ENCODE measurements at regions not wholly inside any gene's neighbourhood (a gene's known extent, or its start where the extent isn't known, plus 50 kb on each side); places are given as distances from the start of the nearest gene placed in this dataset.

DNA sequence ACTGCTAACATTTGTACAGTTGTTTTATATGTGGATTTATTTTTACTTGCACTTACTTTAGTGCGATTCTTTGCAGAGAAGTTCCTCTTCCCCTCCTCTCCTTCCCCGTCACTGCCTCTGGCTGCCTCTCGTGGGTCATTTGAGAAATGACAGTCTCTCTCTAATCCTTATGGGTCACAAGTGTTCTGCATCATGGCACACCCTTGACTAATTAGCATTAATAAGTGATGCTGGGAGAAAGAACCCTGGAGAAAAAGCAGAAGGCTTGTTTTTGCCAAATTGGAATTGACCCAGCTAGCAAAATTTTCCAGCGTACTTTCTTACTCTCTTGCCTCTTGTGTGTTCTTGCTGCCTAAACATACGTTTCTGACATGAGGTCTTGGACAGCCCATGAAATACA is 301.2 kb downstream of the DUSP10 start:
- peak overlapping the region; percentile 31 for H3K4me3 ChIP-seq
- H2AFZ ChIP-seq = peak overlapping the region; percentile 41; the same call in 1 of the 2 replicates
- H3K27ac ChIP-seq = peak overlapping the region; percentile 94
- peaks cover 39% of the 10 kb centered on the region for H3K4me1 ChIP-seq (ENCODE audit: insufficient read depth)
- WGBS, 2 experiments (ENCODE audit: low coverage in 1 of 2, low lambda C conversion rate in 2 of 2, missing lambda C conversion rate in 2 of 2) = 16 to 17% methylated on average over 5 of the region's 5 CpGs
- peak overlapping the region; percentile 52 for H3K4me2 ChIP-seq (ENCODE audit: unreplicated experiment)
- TF ChIP-seq EZH2phosphoT487 (IDR thresholded peaks at IDR 0.05; ENCODE audit: insufficient read depth, low read depth) = no peak
- H4K20me1 ChIP-seq (ENCODE audit: insufficient read depth) = no peaks in the 10 kb centered on the region
- in situ Hi-C loops (cut with MboI) = no loop called here
- no peaks in the 10 kb centered on the region for H3K79me2 ChIP-seq (ENCODE audit: insufficient read depth)
- peak; percentile 56 for DNase-seq
- H3K9me2 ChIP-seq (ENCODE audit: insufficient read depth) = no peaks in the 10 kb centered on the region
- no peaks in the 10 kb centered on the region for H3K9me3 ChIP-seq (ENCODE audit: low read depth)
- H3K27me3 ChIP-seq (replicated peaks; ENCODE audit: insufficient read depth) = no peaks in the 10 kb centered on the region
- H3F3A ChIP-seq (ENCODE audit: insufficient read depth) = peaks cover 37% of the 10 kb centered on the region
- no peaks in the 10 kb centered on the region for H3K36me3 ChIP-seq (ENCODE audit: low read depth)
- H3K9ac ChIP-seq = peak overlapping the region; percentile 77

DNA sequence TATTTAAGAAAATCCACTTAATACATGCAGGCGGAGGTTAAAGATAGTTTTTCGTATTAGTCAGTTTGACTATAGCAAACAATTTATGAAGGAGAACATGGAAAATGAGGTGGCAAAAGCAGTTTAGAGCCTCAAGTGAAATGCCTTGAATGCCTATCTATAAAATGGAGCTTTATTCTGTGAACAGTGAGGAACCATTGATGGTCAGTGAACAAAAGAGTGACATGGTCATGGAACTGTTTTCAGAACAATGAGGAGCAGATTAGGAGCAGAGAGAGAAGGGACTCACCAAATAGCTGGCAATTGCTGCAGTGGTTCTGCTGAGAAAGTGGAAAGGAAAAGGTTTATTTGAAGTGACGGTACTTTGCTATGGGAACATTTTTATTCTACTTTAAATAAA is 299.8 kb downstream of the DUSP10 start:
- no peak overlapping the region for H3K27ac ChIP-seq
- in situ Hi-C loops (cut with MboI) = no loop called here

DNA sequence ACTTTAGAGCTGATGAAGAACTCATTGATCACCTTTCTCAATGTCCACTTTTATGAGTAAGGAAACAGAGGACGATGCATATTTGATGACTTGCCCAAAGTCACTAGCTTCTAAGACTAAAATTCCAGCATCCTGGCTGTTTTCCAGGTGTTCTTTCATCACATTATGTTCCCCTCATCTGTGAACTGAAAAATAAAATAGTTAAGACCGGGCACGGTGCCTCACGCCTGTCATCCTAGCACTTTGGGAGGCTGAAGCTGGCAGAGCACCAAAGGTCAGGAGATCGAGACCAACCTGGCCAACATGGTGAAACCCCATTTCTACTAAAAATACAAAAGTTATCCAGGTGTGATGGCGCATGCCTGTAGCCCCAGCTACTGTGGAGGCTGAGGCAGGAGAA is 297.5 kb downstream of the DUSP10 start:
- in situ Hi-C loops (cut with MboI) = no loop called here
- Histone ChIP-seq H3K9me3 (ENCODE audit: low read depth) (no peaks in the 10 kb centered on the region), H4K20me1 (ENCODE audit: insufficient read depth) (no peaks in the 10 kb centered on the region), H3K27ac (no peak overlapping the region), H3K4me3 (no peak overlapping the region), H3K9ac (no peak overlapping the region), H3K9me2 (ENCODE audit: insufficient read depth) (no peaks in the 10 kb centered on the region), H3K79me2 (ENCODE audit: insufficient read depth) (no peaks in the 10 kb centered on the region), H3K4me2 (ENCODE audit: unreplicated experiment) (no peak overlapping the region), H3K4me1 (ENCODE audit: insufficient read depth) (peaks cover 23% of the 10 kb centered on the region), H3K27me3 (replicated peaks; ENCODE audit: insufficient read depth) (no peaks in the 10 kb centered on the region), H3F3A (ENCODE audit: insufficient read depth) (peaks cover 36% of the 10 kb centered on the region), H2AFZ (no peak overlapping the region), H3K36me3 (ENCODE audit: low read depth) (no peaks in the 10 kb centered on the region)
- no peak for DNase-seq
- TF ChIP-seq EZH2 (IDR thresholded peaks at IDR 0.05; ENCODE audit: insufficient read depth, poor library complexity, severe bottlenecking) = no peak
- TF ChIP-seq EZH2phosphoT487 (IDR thresholded peaks at IDR 0.05; ENCODE audit: insufficient read depth, low read depth) = no peak
- WGBS, 2 experiments (ENCODE audit: low coverage in 1 of 2, low lambda C conversion rate in 2 of 2, missing lambda C conversion rate in 2 of 2) = 85 to 90% methylated on average over 6 of the region's 6 CpGs

More for the DNA sequence above, 299.8 kb downstream of the DUSP10 start:
- no peak for DNase-seq
- H3K9ac ChIP-seq = no peak overlapping the region
- peaks cover 39% of the 10 kb centered on the region for H3K4me1 ChIP-seq (ENCODE audit: insufficient read depth)
- H3K4me3 ChIP-seq = no peak overlapping the region
- TF ChIP-seq EZH2phosphoT487 (IDR thresholded peaks at IDR 0.05; ENCODE audit: insufficient read depth, low read depth) (no peak), EZH2 (IDR thresholded peaks at IDR 0.05; ENCODE audit: insufficient read depth, poor library complexity, severe bottlenecking) (no peak)
- no peaks in the 10 kb centered on the region for H3K79me2 ChIP-seq (ENCODE audit: insufficient read depth)
- no peaks in the 10 kb centered on the region for H4K20me1 ChIP-seq (ENCODE audit: insufficient read depth)
- 64 to 68% methylated on average over 3 of the region's 3 CpGs for WGBS, 2 experiments (ENCODE audit: low coverage in 1 of 2, low lambda C conversion rate in 2 of 2, missing lambda C conversion rate in 2 of 2)
- no peaks in the 10 kb centered on the region for H3K9me2 ChIP-seq (ENCODE audit: insufficient read depth)
- no peaks in the 10 kb centered on the region for H3K9me3 ChIP-seq (ENCODE audit: low read depth)
- no peaks in the 10 kb centered on the region for H3K27me3 ChIP-seq (replicated peaks; ENCODE audit: insufficient read depth)
- peaks cover 37% of the 10 kb centered on the region for H3F3A ChIP-seq (ENCODE audit: insufficient read depth)
- no peaks in the 10 kb centered on the region for H3K36me3 ChIP-seq (ENCODE audit: low read depth)
- H3K4me2 ChIP-seq (ENCODE audit: unreplicated experiment) = no peak overlapping the region
- no peak overlapping the region for H2AFZ ChIP-seq

DNA sequence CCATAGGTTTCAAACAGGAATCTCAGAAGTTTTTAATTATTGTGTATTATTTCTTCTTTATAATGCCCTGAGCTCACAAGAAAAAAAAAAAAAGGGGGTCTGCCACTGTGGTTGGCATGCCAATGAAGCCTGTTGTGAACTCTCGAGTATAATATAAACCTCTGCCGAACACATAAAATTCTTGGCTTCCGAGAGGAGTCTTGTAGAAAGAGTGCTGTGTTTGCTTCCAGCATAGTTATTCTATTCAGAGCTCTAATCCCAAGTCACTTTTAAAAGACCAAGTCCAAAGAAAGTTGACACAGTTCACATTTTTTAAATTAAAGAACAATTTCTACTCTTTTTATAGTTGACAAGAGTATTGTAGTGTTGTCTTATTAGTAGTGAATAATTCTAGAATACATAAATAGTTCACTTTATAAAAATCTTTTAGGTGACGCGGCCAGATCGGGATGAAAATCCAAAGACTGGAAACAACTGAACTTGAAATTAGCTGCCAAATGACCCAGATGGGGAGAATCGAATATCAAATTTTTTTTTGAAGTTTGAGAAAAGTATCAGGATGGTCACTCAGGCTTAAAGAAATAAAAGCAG is 293.2 kb downstream of the DUSP10 start:
- Histone ChIP-seq H3K4me3 (no peak overlapping the region), H3K79me2 (ENCODE audit: insufficient read depth) (no peaks in the 10 kb centered on the region), H3K27me3 (replicated peaks; ENCODE audit: insufficient read depth) (no peaks in the 10 kb centered on the region), H3K36me3 (ENCODE audit: low read depth) (no peaks in the 10 kb centered on the region), H3K9me3 (ENCODE audit: low read depth) (no peaks in the 10 kb centered on the region), H3K4me2 (ENCODE audit: unreplicated experiment) (no peak overlapping the region), H3K4me1 (ENCODE audit: insufficient read depth) (peaks cover 16% of the 10 kb centered on the region), H3F3A (ENCODE audit: insufficient read depth) (peaks cover 27% of the 10 kb centered on the region), H3K9me2 (ENCODE audit: insufficient read depth) (0 out of 2 replicates have a peak, but pooled peaks cover 2% of the 10 kb centered on the region), H3K27ac (no peak overlapping the region), H3K9ac (no peak overlapping the region), H4K20me1 (ENCODE audit: insufficient read depth) (no peaks in the 10 kb centered on the region), H2AFZ (no peak overlapping the region)
- in situ Hi-C loops (cut with MboI) = no loop called here
- no peak for DNase-seq
- TF ChIP-seq EZH2phosphoT487 (IDR thresholded peaks at IDR 0.05; ENCODE audit: insufficient read depth, low read depth) (no peak), EZH2 (IDR thresholded peaks at IDR 0.05; ENCODE audit: insufficient read depth, poor library complexity, severe bottlenecking) (no peak)
- whole genome bisulfite sequencing, 2 experiments (ENCODE audit: low coverage in 1 of 2, low lambda C conversion rate in 2 of 2, missing lambda C conversion rate in 2 of 2) = 41 to 50% methylated on average over 7 of the region's 7 CpGs
